ENCODE measurements at regions not wholly inside any gene's neighbourhood (a gene's known extent, or its start where the extent isn't known, plus 50 kb on each side); places are given as distances from the start of the nearest gene placed in this dataset.

DNA sequence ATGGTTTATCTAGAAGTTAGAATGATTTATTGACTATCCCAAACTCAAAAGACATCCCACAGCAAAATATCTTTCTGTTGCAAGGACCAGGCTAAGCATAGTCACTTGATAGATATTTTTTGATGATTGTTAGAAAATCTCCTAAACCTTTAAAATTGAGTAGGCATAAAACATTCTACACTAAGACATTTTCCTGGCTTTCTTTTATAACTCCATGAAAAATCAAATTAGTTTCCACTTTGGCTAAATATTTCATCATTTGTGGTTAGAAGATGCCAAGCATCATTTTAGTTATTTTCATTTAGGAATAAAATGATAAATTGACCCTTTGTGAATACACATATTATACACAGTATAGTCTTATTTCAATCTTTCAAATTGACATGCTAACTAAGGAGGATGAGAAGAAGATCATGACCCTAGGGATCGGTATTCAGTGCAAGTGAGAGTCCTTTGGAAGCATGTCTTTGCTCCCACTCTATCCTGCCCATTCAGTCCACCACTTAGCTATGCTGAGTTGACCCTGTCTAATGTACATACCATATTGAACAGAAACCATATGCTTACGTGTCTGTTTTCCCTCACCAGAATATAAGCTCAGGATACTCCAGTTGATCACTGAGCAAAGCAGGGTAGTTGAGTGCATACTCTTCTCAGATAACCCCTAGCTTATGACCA, 136.6 kb upstream of the OTUD4 start:
- TF ChIP-seq YY1 (IDR thresholded peaks at IDR 0.05; ENCODE audit: insufficient read depth, insufficient read length) (no peak), ZNF274 (IDR thresholded peaks at IDR 0.05; ENCODE audit: low read depth, low read length) (no peak)

Measured in NT2/D1 (cell line).